ENCODE measurements at regions not wholly inside any gene's neighbourhood (a gene's known extent, or its start where the extent isn't known, plus 50 kb on each side); places are given as distances from the start of the nearest gene placed in this dataset.
"Not testable (repeated sequence)": the region's sequence is repeated elsewhere in the genome, so short reads cannot be mapped to it uniquely, and the experiment has no call there.

DNA sequence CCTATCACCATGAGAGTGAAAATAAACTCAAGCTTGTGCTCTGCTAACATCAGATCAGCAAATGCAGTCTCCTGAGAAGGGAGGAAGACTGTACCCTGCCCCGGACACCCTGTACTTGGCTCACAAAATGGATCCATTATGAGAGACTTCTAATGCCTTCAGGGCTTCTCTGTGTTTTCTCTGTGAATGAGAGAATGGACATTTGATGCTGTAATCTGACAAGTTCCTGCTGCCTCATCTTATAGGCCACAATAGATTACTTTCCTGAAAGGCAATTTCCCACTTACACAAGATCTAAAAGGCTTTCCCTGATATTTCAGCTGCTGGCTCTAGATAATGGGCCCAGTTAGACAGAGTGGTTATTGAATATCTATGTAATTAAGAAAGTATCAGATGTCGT, 117.2 kb downstream of the OTOR start:
- no peak for FAIRE-seq
- H3K27me3 ChIP-seq (ENCODE audit: control insufficient read depth in 2 of 2, insufficient read depth in 2 of 2, low read length in 2 of 2): no peaks in the 10 kb centered on the region
- no peak overlapping the region for H2AFZ ChIP-seq (ENCODE audit: low read depth, low read length)
- H3K9me3 ChIP-seq (replicated peaks; ENCODE audit: control insufficient read depth, insufficient read depth, low read length): peaks cover 2% of the 10 kb centered on the region
- no peak overlapping the region for H3K9ac ChIP-seq (replicated peaks; ENCODE audit: extremely low read depth, insufficient read depth, low read length)
- BruUV-seq (replicated peaks): no TSS peak
- intact Hi-C loops (cut with micrococcal nuclease) (no loop called here), dilution Hi-C loops (cut with MboI; ENCODE audit: extremely low pct_ligation_motif_present, low sequenced_read_pairs) (no loop called here)
- no peaks in the 10 kb centered on the region for H4K20me1 ChIP-seq (replicated peaks; ENCODE audit: control insufficient read depth, extremely low read depth, insufficient read depth, low read length)
- no peak for DNase-seq (ENCODE audit: low read depth, low spot score)
- TF ChIP-seq, protein P1, sequence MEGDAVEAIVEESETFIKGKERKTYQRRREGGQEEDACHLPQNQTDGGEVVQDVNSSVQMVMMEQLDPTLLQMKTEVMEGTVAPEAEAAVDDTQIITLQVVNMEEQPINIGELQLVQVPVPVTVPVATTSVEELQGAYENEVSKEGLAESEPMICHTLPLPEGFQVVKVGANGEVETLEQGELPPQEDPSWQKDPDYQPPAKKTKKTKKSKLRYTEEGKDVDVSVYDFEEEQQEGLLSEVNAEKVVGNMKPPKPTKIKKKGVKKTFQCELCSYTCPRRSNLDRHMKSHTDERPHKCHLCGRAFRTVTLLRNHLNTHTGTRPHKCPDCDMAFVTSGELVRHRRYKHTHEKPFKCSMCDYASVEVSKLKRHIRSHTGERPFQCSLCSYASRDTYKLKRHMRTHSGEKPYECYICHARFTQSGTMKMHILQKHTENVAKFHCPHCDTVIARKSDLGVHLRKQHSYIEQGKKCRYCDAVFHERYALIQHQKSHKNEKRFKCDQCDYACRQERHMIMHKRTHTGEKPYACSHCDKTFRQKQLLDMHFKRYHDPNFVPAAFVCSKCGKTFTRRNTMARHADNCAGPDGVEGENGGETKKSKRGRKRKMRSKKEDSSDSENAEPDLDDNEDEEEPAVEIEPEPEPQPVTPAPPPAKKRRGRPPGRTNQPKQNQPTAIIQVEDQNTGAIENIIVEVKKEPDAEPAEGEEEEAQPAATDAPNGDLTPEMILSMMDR (IDR thresholded peaks at IDR 0.05; ENCODE audit: extremely low read depth in 1 of 2, insufficient read depth in 1 of 2, low read depth in 1 of 2, low read length in 2 of 2): no peak
- TF ChIP-seq GATA2 (IDR thresholded peaks at IDR 0.05; ENCODE audit: insufficient read depth, insufficient read length, low read depth, low read length): no peak
- TF ChIP-seq MYC (IDR thresholded peaks at IDR 0.05; ENCODE audit: low read depth, low read length): no peak
- no peak for TF ChIP-seq POLR2A (IDR thresholded peaks at IDR 0.05; ENCODE audit: low read depth, low read length)
- no peak for TF ChIP-seq FOS (IDR thresholded peaks at IDR 0.05; ENCODE audit: borderline replicate concordance, insufficient read depth, low read length)
- TF ChIP-seq POLR2AphosphoS5 (IDR thresholded peaks at IDR 0.05; ENCODE audit: insufficient read depth, low read depth, low read length): no peak
- no peak for TF ChIP-seq JUN (IDR thresholded peaks at IDR 0.05; ENCODE audit: borderline replicate concordance, insufficient read depth, insufficient read length, low read depth)
- TF ChIP-seq, protein P2, sequence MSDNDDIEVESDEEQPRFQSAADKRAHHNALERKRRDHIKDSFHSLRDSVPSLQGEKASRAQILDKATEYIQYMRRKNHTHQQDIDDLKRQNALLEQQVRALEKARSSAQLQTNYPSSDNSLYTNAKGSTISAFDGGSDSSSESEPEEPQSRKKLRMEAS (IDR thresholded peaks at IDR 0.05; ENCODE audit: insufficient read depth, insufficient read length): no peak
- TF ChIP-seq EZH2 (IDR thresholded peaks at IDR 0.05; ENCODE audit: borderline replicate concordance, low read depth, low read length, severe bottlenecking): no peak
- H3K36me3 ChIP-seq (ENCODE audit: control insufficient read depth in 2 of 2, extremely low read depth in 1 of 2, insufficient read depth in 2 of 2, low read length in 2 of 2): no peaks in the 10 kb centered on the region
- ChIA-PET CTCF (no interaction called here), POLR2A (no interaction called here)
- no peaks in the 10 kb centered on the region for H3K79me2 ChIP-seq (ENCODE audit: control insufficient read depth, insufficient read depth, low read length)
- H3K27ac ChIP-seq (ENCODE audit: insufficient read depth, low read depth, low read length): no peak overlapping the region
- H3K4me3 ChIP-seq (replicated peaks in 1 of 3; ENCODE audit: insufficient read depth in 1 of 3, low read depth in 1 of 3, low read length in 3 of 3): no peak overlapping the region
- no peak overlapping the region for H3K4me2 ChIP-seq (ENCODE audit: insufficient read depth, low read length)
- no peaks in the 10 kb centered on the region for H3K9me1 ChIP-seq (replicated peaks; ENCODE audit: control insufficient read depth, extremely low read depth, insufficient read depth, low read length)
- no peaks in the 10 kb centered on the region for H3K4me1 ChIP-seq (ENCODE audit: control insufficient read depth, extremely low read depth, insufficient read depth, low read length)

DNA sequence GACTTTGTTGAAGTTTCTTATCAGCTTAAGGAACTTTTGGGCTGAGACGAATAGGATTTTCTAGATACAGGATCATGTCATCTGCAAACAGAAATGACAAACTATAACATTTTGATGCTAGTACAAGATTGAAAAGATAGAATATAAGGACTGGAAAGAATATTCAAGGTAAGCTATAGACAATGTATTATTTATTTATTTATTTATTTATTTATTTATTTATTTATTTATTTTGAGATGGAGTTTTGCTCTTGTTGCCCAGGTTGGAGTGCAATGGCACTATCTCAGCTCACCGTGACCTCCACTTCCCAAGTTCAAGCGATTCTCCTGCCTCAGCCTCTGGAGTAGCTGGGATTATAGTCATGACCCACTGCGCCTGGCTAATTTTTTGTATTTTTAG, 125.0 kb downstream of the OTOR start:
- H3K27me3 ChIP-seq (ENCODE audit: control insufficient read depth in 2 of 2, insufficient read depth in 2 of 2, low read length in 2 of 2); H2AFZ ChIP-seq (ENCODE audit: low read depth, low read length); H3K9me1 ChIP-seq (replicated peaks; ENCODE audit: control insufficient read depth, extremely low read depth, insufficient read depth, low read length); H3K4me3 ChIP-seq (replicated peaks in 1 of 3; ENCODE audit: insufficient read depth in 1 of 3, low read depth in 1 of 3, low read length in 3 of 3); H3K9ac ChIP-seq (replicated peaks; ENCODE audit: extremely low read depth, insufficient read depth, low read length); H3K9me3 ChIP-seq (replicated peaks; ENCODE audit: control insufficient read depth, insufficient read depth, low read length); H3K36me3 ChIP-seq (ENCODE audit: control insufficient read depth in 2 of 2, extremely low read depth in 1 of 2, insufficient read depth in 2 of 2, low read length in 2 of 2); H3K27ac ChIP-seq (ENCODE audit: insufficient read depth, low read depth, low read length); FAIRE-seq; DNase-seq (ENCODE audit: low read depth, low spot score); CTCF ChIA-PET; POLR2A ChIA-PET; intact Hi-C loops (cut with micrococcal nuclease); H3K79me2 ChIP-seq (ENCODE audit: control insufficient read depth, insufficient read depth, low read length); H4K20me1 ChIP-seq (replicated peaks; ENCODE audit: control insufficient read depth, extremely low read depth, insufficient read depth, low read length); dilution Hi-C loops (cut with MboI; ENCODE audit: extremely low pct_ligation_motif_present, low sequenced_read_pairs); H3K4me1 ChIP-seq (ENCODE audit: control insufficient read depth, extremely low read depth, insufficient read depth, low read length); BruUV-seq (replicated peaks); H3K4me2 ChIP-seq (ENCODE audit: insufficient read depth, low read length): not testable (repeated sequence)
